K562 (cell line): ENCODE measurements at regions not wholly inside any gene's neighbourhood (a gene's known extent, or its start where the extent isn't known, plus 50 kb on each side); places are given as distances from the start of the nearest gene placed in this dataset.

Experiments used
- ATAC-seq: fragments of 200-7000 bp; cut with Tn5 transposase; 3 replicates; pipeline ENCODE4 v1.9.1; 2020; ENCODE audit warnings: moderate library complexity
- BruUV-seq: library from RNA; stranded (reverse); fragments of 400-500 nt; replicated peaks from 2 replicates; lab custom pipeline; 2021; lab: Mats Ljungman, UMichigan
- CTCF ChIA-PET: fragments of 300-600 bp; formaldehyde crosslinking; extraction: SDS; loops from one replicate; lab custom pipeline; 2021; ENCODE audit warnings: low intra/inter-chr PET ratio; lab: Yijun Ruan, JAX
- POLR2A ChIA-PET: fragments of 300-600, 350-650 bp; sonication (Branson Sonifier 250); formaldehyde crosslinking; extraction: SDS; loops from one replicate; lab custom pipeline; 2021; ENCODE audit warnings: antibody characterized with exemption, inconsistent platforms; lab: Yijun Ruan, JAX
- DNase-seq, 4 experiments: peaks; one replicate each; pipeline versions ENCODE4 v3.0.0 to v3.0.0-alpha.2; 2011 to 2018; ENCODE audit warnings: low spot score in 3 of 4, mixed read lengths in 3 of 4; ENCODE audit errors: extremely low read depth in 1 of 4
- FAIRE-seq: peaks from 2 replicates; lab custom pipeline; 2011; peaks lifted over from hg19 to GRCh38; lab: Jason Lieb, UNC
- H2AFZ ChIP-seq: 2 replicates; pipeline ENCODE4 v1.6.0; 2011; ENCODE audit warnings: low read depth, low read length, control low read depth, inconsistent platforms
- H3K27ac ChIP-seq: fragments of 200-600 bp; 3 replicates; pipeline ENCODE4 v1.8.0; 2011; ENCODE audit warnings: low read depth, mild to moderate bottlenecking, control low read depth, inconsistent platforms, low read length, moderate library complexity, mixed read lengths; ENCODE audit errors: extremely low read depth
- H3K27me3 ChIP-seq, 2 experiments: fragments of 300-600 bp in 1 of 2; 2 replicates in 1 of 2; 3 replicates in 1 of 2; pipeline versions ENCODE4 v1.6.0 to v1.8.0; 2011; ENCODE audit warnings: inconsistent platforms in 2 of 2, low read length in 2 of 2, mild to moderate bottlenecking in 1 of 2, mixed read lengths in 1 of 2, moderate library complexity in 1 of 2; ENCODE audit not compliant: control insufficient read depth in 2 of 2, insufficient read depth in 2 of 2
- H3K36me3 ChIP-seq: fragments of 300-600 bp; 3 replicates; pipeline ENCODE4 v1.8.0; 2011; ENCODE audit warnings: mild to moderate bottlenecking, low read length, inconsistent platforms; ENCODE audit not compliant: control insufficient read depth, insufficient read depth
- H3K4me1 ChIP-seq, 2 experiments: fragments of 200-600 bp in 1 of 2; replicated peaks in 1 of 2; 2 replicates in 1 of 2; 3 replicates in 1 of 2; pipeline versions ENCODE4 v1.5.1 to v1.8.0; 2011; ENCODE audit warnings: inconsistent platforms in 2 of 2, low read length in 2 of 2, mild to moderate bottlenecking in 1 of 2, mixed read lengths in 1 of 2, moderate library complexity in 1 of 2; ENCODE audit not compliant: control insufficient read depth in 2 of 2, insufficient read depth in 2 of 2
- H3K4me2 ChIP-seq: 2 replicates; pipeline ENCODE4 v1.6.1; 2011; ENCODE audit warnings: low read length, control low read depth, inconsistent platforms, mixed read lengths; ENCODE audit not compliant: insufficient read depth
- H3K4me3 ChIP-seq: fragments of 200-600 bp; sonication (generic), shearing (Covaris generic); 2 replicates; pipeline ENCODE4 v1.5.1; 2016; ENCODE audit warnings: control low read depth, inconsistent platforms
- H3K79me2 ChIP-seq: fragments of 200-600 bp; 3 replicates; pipeline ENCODE4 v1.8.0; 2011; ENCODE audit warnings: low read length, inconsistent platforms; ENCODE audit not compliant: control insufficient read depth, insufficient read depth
- H3K9ac ChIP-seq, 2 experiments: 2 replicates each; pipeline versions ENCODE4 v1.6.0 to v1.6.1; 2011; ENCODE audit warnings: low read depth in 2 of 2, low read length in 2 of 2, control low read depth in 1 of 2, inconsistent platforms in 1 of 2, mild to moderate bottlenecking in 1 of 2, mixed read lengths in 1 of 2; ENCODE audit not compliant: insufficient read depth in 1 of 2
- H3K9me1 ChIP-seq: one replicate; pipeline ENCODE4 v1.6.0; 2011; ENCODE audit warnings: inconsistent platforms, mild to moderate bottlenecking, low read length, moderate library complexity; ENCODE audit not compliant: control insufficient read depth, insufficient read depth
- H3K9me3 ChIP-seq: replicated peaks from 2 replicates; pipeline ENCODE4 v1.5.1; 2011; ENCODE audit warnings: low read depth, low read length, inconsistent platforms; ENCODE audit not compliant: control insufficient read depth, insufficient read depth
- H4K20me1 ChIP-seq: replicated peaks from 2 replicates; pipeline ENCODE4 v1.6.1; 2011; ENCODE audit warnings: low read length, inconsistent platforms, mixed read lengths; ENCODE audit not compliant: control insufficient read depth, insufficient read depth
- ARNT ChIP-seq, 2 experiments: fragments of 450-650 bp; IDR thresholded peaks; 2 replicates each; pipeline ENCODE4 v1.6.1; 2016; ENCODE audit warnings: mild to moderate bottlenecking in 1 of 2
- EHMT2 ChIP-seq: fragments of 450-650 bp; IDR thresholded peaks from 2 replicates; pipeline ENCODE4 v1.6.1; 2018; ENCODE audit warnings: antibody characterized with exemption
- ETV6 ChIP-seq, 3 experiments: fragments of 150-350 bp in 1 of 3; sonication (generic) in 1 of 3; formaldehyde crosslinking in 1 of 3; IDR thresholded peaks; 2 replicates each; pipeline versions ENCODE4 v1.6.1 to v1.8.0; 2014 to 2022; ENCODE audit warnings: borderline replicate concordance in 2 of 3, low read depth in 2 of 3, antibody characterized with exemption in 1 of 3, low read length in 1 of 3, mild to moderate bottlenecking in 1 of 3, missing genetic modification reagents in 1 of 3
- GABPB2 ChIP-seq: fragments of 250-450 bp; sonication (Bioruptor Pico); conservative IDR thresholded peaks from 2 replicates; pipeline ENCODE4 v1.5.1; 2021; ENCODE audit warnings: mild to moderate bottlenecking
- KLF16 ChIP-seq: IDR thresholded peaks from 2 replicates; pipeline ENCODE4 v1.6.1; 2016; ENCODE audit warnings: antibody characterized with exemption
- ZFX ChIP-seq: sonication (generic); formaldehyde crosslinking; IDR thresholded peaks from 2 replicates; pipeline ENCODE4 v1.8.0; 2022; ENCODE audit warnings: mild to moderate bottlenecking, missing genetic modification reagents, moderate library complexity
- ZNF3 ChIP-seq: fragments of 250-450 bp; sonication (Bioruptor Pico); IDR thresholded peaks from 2 replicates; pipeline ENCODE4 v1.5.0; 2021; ENCODE audit warnings: mild to moderate bottlenecking, moderate library complexity
- ZNF41 ChIP-seq: fragments of 250-450 bp; sonication (Bioruptor Pico); conservative IDR thresholded peaks from 2 replicates; pipeline ENCODE4 v1.4.0; 2020; ENCODE audit warnings: mild to moderate bottlenecking
- WGBS: fragments of 100-300 bp; shearing (Covaris generic); methylation state at CpG from one replicate; pipeline ENCODE4 v1.1.6; 2016; ENCODE audit warnings: low coverage, mixed read lengths; ENCODE audit not compliant: insufficient coverage; ENCODE audit errors: missing lambda C conversion rate; 5-methylcytosine and 5-hydroxymethylcytosine counted together
- in situ Hi-C: fragments of 300-500 bp; cut with MboI; formaldehyde crosslinking; loops from 4 replicates; pipeline ENCODE4 v1.15.0; 2018; ENCODE audit warnings: inconsistent platforms, mixed read lengths
- intact Hi-C: fragments of 100-400 bp; cut with micrococcal nuclease; formaldehyde crosslinking; loops from 2 replicates; pipeline ENCODE4 v1.14.2; 2022
- TF ChIP-seq, protein P1 (sequence below): fragments of 250-450 bp; sonication (Bioruptor Pico); IDR thresholded peaks from 2 replicates; pipeline ENCODE4 v1.4.0; 2020; ENCODE audit warnings: mild to moderate bottlenecking
- TF ChIP-seq, protein P2 (sequence below): fragments of 250-450 bp; sonication (Bioruptor Pico); IDR thresholded peaks from 2 replicates; pipeline ENCODE4 v1.8.0; 2021; ENCODE audit warnings: mild to moderate bottlenecking, moderate library complexity

DNA sequence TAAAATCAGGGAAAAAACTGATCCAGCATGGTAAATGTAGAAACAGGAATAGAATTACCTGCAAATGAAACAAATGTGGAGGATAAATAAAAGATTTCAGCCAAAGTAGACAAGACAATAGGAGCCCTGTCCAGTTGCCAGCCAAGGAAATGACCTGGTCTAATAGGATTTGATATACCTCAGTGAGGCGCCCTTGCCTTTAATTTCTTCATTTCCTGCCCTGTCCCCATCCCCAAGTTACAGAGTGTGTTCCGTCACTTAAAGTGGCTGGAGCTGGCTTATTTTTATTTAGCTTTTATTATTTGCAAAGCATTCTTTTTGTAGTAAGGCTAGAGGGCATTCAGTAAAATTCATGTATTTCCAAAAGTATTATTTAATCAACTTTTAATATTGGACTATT, 1022.0 kb downstream of the EFNB2 start:
- TF ChIP-seq ETV6 (IDR thresholded peaks at IDR 0.05; ENCODE audit: borderline replicate concordance in 1 of 2, low read depth in 2 of 2, low read length in 1 of 2) = no peak
- TF ChIP-seq ETV6 (CRISPR knock-in tag; IDR thresholded peaks at IDR 0.05; ENCODE audit: borderline replicate concordance) = no peak
- TF ChIP-seq EHMT2 = no peak
- TF ChIP-seq ZFX (CRISPR knock-in tag) = no peak
- no peak for TF ChIP-seq ARNT (IDR thresholded peaks at IDR 0.05)
- TF ChIP-seq GABPB2 (CRISPR knock-in tag) = no peak
- TF ChIP-seq, protein P1, sequence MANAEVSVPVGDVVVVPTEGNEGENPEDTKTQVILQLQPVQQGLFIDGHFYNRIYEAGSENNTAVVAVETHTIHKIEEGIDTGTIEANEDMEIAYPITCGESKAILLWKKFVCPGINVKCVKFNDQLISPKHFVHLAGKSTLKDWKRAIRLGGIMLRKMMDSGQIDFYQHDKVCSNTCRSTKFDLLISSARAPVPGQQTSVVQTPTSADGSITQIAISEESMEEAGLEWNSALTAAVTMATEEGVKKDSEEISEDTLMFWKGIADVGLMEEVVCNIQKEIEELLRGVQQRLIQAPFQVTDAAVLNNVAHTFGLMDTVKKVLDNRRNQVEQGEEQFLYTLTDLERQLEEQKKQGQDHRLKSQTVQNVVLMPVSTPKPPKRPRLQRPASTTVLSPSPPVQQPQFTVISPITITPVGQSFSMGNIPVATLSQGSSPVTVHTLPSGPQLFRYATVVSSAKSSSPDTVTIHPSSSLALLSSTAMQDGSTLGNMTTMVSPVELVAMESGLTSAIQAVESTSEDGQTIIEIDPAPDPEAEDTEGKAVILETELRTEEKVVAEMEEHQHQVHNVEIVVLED (CRISPR knock-in tag) = no peak
- no peak for TF ChIP-seq KLF16
- no peak for TF ChIP-seq ZNF41 (CRISPR knock-in tag)
- TF ChIP-seq, protein P2, sequence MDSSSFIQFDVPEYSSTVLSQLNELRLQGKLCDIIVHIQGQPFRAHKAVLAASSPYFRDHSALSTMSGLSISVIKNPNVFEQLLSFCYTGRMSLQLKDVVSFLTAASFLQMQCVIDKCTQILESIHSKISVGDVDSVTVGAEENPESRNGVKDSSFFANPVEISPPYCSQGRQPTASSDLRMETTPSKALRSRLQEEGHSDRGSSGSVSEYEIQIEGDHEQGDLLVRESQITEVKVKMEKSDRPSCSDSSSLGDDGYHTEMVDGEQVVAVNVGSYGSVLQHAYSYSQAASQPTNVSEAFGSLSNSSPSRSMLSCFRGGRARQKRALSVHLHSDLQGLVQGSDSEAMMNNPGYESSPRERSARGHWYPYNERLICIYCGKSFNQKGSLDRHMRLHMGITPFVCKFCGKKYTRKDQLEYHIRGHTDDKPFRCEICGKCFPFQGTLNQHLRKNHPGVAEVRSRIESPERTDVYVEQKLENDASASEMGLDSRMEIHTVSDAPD (CRISPR knock-in tag) = no peak
- TF ChIP-seq ZNF3 (CRISPR knock-in tag) = no peak
- Histone ChIP-seq H3K4me3 (no peak overlapping the region), H3K27me3 (no peaks in the 10 kb centered on the region), H3K27ac (no peak overlapping the region), H3K79me2 (no peaks in the 10 kb centered on the region), H2AFZ (no peak overlapping the region), H3K9me3 (no peaks in the 10 kb centered on the region), H3K9ac (no peak overlapping the region), H3K9me1 (no peaks in the 10 kb centered on the region), H3K36me3 (no peaks in the 10 kb centered on the region), H3K4me2 (no peak overlapping the region), H4K20me1 (no peaks in the 10 kb centered on the region), H3K4me1 (no peaks in the 10 kb centered on the region)
- WGBS = 5% methylated on average over 2 of the region's 2 CpGs
- no TSS peak for BruUV-seq
- intact Hi-C loops (no loop called here), in situ Hi-C loops (no loop called here)
- DNase-seq = no peak
- CTCF ChIA-PET = no interaction called here
- FAIRE-seq = no peak
- no peak for ATAC-seq
- POLR2A ChIA-PET = no interaction called here
